Neural crest cell (in vitro differentiated cells): ENCODE measurements at regions not wholly inside any gene's neighbourhood (a gene's known extent, or its start where the extent isn't known, plus 50 kb on each side); places are given as distances from the start of the nearest gene placed in this dataset.

ENCODE experiments used
- DNase-seq: peaks from one replicate; pipeline ENCODE4 v3.0.0; 2021; ENCODE audit warnings: low read depth, mixed read lengths, low spot score
- H3K27ac Mint-ChIP-seq: one replicate; pipeline ENCODE4 v1.8.0; 2021; ENCODE audit warnings: mild to moderate bottlenecking, mixed read lengths; ENCODE audit not compliant: unreplicated experiment
- H3K27me3 Mint-ChIP-seq: 2 replicates; pipeline ENCODE4 v1.8.0; 2021; ENCODE audit warnings: low read depth, mild to moderate bottlenecking, mixed read lengths
- H3K36me3 Mint-ChIP-seq: 2 replicates; pipeline ENCODE4 v1.8.0; 2021; ENCODE audit warnings: low read depth, mild to moderate bottlenecking, mixed read lengths
- H3K4me1 Mint-ChIP-seq: 2 replicates; pipeline ENCODE4 v1.8.0; 2021; ENCODE audit warnings: mixed read lengths
- H3K4me3 Mint-ChIP-seq: one replicate; pipeline ENCODE4 v1.8.0; 2021; ENCODE audit warnings: mild to moderate bottlenecking, mixed read lengths
- H3K9me3 Mint-ChIP-seq: 2 replicates; pipeline ENCODE4 v1.8.0; 2021; ENCODE audit warnings: mixed read lengths
- TF ChIP-seq, protein P1 (sequence below): fragments of 200-600 bp; sonication (generic); conservative IDR thresholded peaks from 2 replicates; pipeline ENCODE4 v1.5.0; 2021; ENCODE audit warnings: antibody characterized with exemption, mild to moderate bottlenecking

DNA sequence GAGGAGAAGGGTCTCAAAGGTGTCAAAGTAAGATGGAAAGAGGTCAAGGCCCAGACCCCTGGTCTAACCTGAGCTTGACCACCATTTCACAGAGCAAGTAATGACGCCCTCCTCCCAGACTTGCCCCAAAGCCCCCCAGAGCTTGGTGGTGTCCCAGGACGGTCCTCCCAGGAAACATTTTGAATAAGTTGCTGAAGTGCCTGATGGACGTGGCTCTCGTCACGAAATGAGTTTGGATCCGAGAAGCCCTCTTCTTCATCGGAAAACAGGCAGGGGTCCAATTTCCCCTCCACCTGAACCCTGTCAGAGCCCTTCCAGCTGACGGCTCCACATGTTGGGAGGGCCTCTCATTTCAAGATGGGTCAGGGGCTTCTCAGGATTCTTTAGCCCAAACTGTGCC, 54.5 kb upstream of the TPM4 start:
- DNase-seq, result no peak
- TF ChIP-seq, protein P1, sequence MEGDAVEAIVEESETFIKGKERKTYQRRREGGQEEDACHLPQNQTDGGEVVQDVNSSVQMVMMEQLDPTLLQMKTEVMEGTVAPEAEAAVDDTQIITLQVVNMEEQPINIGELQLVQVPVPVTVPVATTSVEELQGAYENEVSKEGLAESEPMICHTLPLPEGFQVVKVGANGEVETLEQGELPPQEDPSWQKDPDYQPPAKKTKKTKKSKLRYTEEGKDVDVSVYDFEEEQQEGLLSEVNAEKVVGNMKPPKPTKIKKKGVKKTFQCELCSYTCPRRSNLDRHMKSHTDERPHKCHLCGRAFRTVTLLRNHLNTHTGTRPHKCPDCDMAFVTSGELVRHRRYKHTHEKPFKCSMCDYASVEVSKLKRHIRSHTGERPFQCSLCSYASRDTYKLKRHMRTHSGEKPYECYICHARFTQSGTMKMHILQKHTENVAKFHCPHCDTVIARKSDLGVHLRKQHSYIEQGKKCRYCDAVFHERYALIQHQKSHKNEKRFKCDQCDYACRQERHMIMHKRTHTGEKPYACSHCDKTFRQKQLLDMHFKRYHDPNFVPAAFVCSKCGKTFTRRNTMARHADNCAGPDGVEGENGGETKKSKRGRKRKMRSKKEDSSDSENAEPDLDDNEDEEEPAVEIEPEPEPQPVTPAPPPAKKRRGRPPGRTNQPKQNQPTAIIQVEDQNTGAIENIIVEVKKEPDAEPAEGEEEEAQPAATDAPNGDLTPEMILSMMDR, result no peak
- Mint-ChIP-seq H3K9me3 (no peaks in the 10 kb centered on the region), H3K27me3 (peaks cover 8% of the 10 kb centered on the region), H3K4me3 (no peak overlapping the region), H3K4me1 (no peaks in the 10 kb centered on the region), H3K36me3 (no peaks in the 10 kb centered on the region), H3K27ac (no peak overlapping the region)

DNA sequence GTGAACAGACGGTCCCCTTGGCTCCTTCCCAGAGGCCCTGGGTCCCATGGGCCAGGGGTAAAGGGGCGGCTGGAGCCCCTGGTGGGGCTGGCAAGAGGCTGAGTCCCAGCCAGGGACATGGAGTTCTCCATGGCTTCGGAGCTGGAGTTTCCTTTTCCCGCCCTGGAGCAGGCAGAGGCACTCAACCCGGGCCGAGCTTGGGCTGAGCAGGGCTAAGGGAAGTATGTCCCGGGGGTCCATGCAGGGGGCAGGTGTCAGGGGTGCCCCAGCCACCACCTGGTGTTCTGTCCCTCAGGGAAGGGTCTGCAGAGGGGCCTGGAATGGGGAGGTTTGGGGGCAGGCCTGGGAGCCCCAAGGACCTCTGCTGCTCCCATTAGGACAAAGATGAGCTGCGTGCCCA, 54.0 kb upstream of the TPM4 start:
- Mint-ChIP-seq H3K4me1 (no peaks in the 10 kb centered on the region), H3K4me3 (no peak overlapping the region), H3K27ac (no peak overlapping the region), H3K9me3 (no peaks in the 10 kb centered on the region), H3K36me3 (no peaks in the 10 kb centered on the region), H3K27me3 (peaks cover 12% of the 10 kb centered on the region)
- TF ChIP-seq, protein P1, result no peak
- no peak for DNase-seq

DNA sequence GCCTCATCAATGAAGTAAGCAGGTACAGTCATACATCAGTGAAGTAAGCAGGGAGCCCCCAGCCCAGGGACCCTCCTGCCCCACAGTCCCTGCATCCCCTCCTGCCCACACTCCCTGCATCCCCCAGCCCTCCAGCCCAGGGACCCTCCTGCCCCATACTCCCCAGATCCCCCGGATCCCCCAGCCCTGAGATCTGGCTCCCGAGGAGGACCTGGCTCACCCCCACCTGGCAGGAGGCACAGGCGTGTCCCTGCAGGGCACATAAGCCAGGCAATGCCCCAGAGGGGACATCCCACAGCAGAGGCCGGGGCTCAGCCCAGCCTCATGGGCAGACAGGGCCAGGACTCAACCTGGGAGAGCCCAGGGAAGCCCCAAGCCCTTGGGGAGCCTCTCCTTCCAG, 53.6 kb upstream of the TPM4 start:
- no peak overlapping the region for H3K27ac Mint-ChIP-seq
- no peaks in the 10 kb centered on the region for H3K36me3 Mint-ChIP-seq
- no peaks in the 10 kb centered on the region for H3K9me3 Mint-ChIP-seq
- no peak for DNase-seq
- peaks cover 17% of the 10 kb centered on the region for H3K27me3 Mint-ChIP-seq
- H3K4me3 Mint-ChIP-seq, result no peak overlapping the region
- H3K4me1 Mint-ChIP-seq, result no peaks in the 10 kb centered on the region
- TF ChIP-seq, protein P1, result no peak

DNA sequence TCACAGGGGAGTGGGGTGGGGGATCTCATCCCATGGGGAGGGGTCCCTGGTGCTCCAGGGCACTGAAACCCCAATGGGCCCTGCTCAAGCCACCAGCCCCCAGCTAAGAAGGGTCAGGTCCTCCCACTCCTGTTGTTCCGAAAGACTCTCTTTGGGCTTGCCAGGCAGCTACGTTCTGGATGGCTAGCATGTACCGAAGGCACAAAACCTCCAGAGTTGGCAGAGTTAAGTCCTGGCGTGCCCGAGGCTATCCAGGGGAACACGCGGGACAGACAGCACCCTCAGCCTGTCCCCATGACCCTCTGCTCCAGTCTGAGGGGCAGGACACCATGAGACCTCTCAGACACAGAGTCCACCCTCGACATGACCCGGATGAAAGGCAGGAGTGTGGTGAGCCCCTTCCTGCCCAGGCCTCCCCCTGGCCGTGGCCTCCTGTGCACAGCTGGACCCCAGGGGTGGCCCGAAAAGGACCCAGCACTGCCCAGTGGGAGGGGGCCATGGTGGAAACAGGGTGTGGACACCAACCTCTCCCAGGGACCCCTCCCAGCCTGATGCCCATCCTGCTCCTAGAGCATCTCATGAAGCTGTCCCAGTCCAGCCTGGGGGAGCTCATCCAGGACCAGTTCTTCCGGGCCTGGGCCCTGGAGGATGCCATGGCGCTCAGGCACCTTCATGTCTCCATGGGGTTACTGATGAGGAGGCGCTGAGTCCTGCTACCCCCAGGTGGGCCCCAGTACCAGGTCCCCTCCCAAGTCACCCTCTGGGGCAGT, 53.0 kb upstream of the TPM4 start:
- no peak overlapping the region for H3K27ac Mint-ChIP-seq
- no peak overlapping the region for H3K4me3 Mint-ChIP-seq
- no peaks in the 10 kb centered on the region for H3K4me1 Mint-ChIP-seq
- H3K36me3 Mint-ChIP-seq, result no peaks in the 10 kb centered on the region
- no peaks in the 10 kb centered on the region for H3K9me3 Mint-ChIP-seq
- TF ChIP-seq, protein P1, result no peak
- H3K27me3 Mint-ChIP-seq, result peaks cover 17% of the 10 kb centered on the region
- no peak for DNase-seq

DNA sequence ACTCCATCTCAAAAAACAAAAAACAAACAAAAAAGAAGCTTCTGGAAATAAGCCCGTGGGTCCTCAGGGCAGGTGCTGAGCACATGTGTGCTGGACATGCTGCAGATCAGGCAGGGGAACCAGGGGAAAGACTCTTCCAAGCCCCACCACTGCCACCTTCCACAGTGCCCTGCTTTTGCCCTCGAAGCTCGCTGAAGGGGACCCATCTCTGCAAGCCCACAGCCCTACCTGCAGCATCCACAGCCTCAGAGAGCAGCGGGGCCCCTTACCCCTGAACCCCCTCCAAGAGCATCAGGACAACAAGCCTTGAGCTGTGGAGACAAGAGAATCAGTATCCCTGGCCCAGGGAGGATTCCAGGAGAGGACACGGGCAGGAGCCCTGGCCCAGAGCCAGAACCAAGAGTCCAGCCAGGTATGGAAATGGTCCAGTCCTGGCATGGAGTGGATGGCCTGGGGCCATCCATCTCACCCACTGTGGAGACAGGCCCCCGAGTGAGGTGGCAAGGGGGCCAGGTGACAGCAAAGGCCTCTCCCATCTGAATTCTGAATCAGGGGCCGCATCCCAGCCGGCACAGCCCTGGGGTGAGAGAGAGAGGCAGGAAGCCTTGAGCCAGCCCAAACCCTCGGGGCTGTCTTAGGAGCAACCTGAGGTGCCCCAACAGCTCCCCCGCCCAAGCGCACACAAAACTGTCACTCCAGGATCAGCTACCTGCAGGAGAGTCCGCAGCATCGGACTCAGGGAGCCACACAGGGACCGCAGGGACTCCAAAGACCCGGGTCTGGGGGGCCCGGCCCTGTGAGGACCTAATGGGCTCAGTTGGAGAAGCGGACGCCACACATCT, 51.8 kb upstream of the TPM4 start:
- Mint-ChIP-seq H3K4me1 (no peaks in the 10 kb centered on the region), H3K27me3 (peaks cover 17% of the 10 kb centered on the region), H3K36me3 (no peaks in the 10 kb centered on the region), H3K4me3 (no peak overlapping the region), H3K9me3 (no peaks in the 10 kb centered on the region), H3K27ac (no peak overlapping the region)
- DNase-seq, result no peak
- TF ChIP-seq, protein P1, result no peak
